ENCODE measurements at regions not wholly inside any gene's neighbourhood (a gene's known extent, or its start where the extent isn't known, plus 50 kb on each side); places are given as distances from the start of the nearest gene placed in this dataset.

GRCh38 chr7:92231-92674 lies 100.1 kb upstream of the FAM20C start:
- Histone ChIP-seq H3K27ac (peak overlapping the region; percentile 12 to 25), H3K4me3 (no peak overlapping the region), H3K27me3 (no peaks in the 10 kb centered on the region), H3K9me3 (no peaks in the 10 kb centered on the region), H3K4me1 (peaks cover 0 to 10% of the 10 kb centered on the region in 2 donors), H3K36me3 (no peaks in the 10 kb centered on the region)
- TF ChIP-seq CTCF (IDR thresholded peaks at IDR 0.05) = no peak
- no peak for TF ChIP-seq POLR2AphosphoS5 (IDR thresholded peaks at IDR 0.05)
- TF ChIP-seq POLR2A (IDR thresholded peaks at IDR 0.05) = no peak
- no peak for DNase-seq (ENCODE audit: low spot score in 2 of 2)
- intact Hi-C loops (cut with DNase I; ENCODE audit: low total_unique reads) = no loop called here

- Histone ChIP-seq H3K4me3 (peak overlapping the region in 1 of 3 donors; percentile 15), H3K4me1 (peaks cover 0 to 10% of the 10 kb centered on the region in 2 donors), H3K27ac (peak overlapping the region; percentile 25 to 66), H3K27me3 (no peaks in the 10 kb centered on the region), H3K9me3 (peaks cover 0 to under 1% of the 10 kb centered on the region in 2 donors), H3K36me3 (no peaks in the 10 kb centered on the region)
- no peak for DNase-seq (ENCODE audit: low spot score in 2 of 2)
- intact Hi-C loops (cut with DNase I; ENCODE audit: low total_unique reads) = no loop called here
- TF ChIP-seq POLR2AphosphoS5 (IDR thresholded peaks at IDR 0.05) (no peak), CTCF (IDR thresholded peaks at IDR 0.05) (no peak), POLR2A (IDR thresholded peaks at IDR 0.05) (no peak)
Measured at GRCh38 chr7:92888-93672, 99.3 kb upstream of the FAM20C start.

- no peaks in the 10 kb centered on the region for H3K27me3 ChIP-seq
- H3K27ac ChIP-seq = no peak overlapping the region
- no peak for DNase-seq (ENCODE audit: low spot score in 2 of 2)
- H3K36me3 ChIP-seq = no peaks in the 10 kb centered on the region
- no peak overlapping the region for H3K4me3 ChIP-seq
- peaks cover 0 to 4% of the 10 kb centered on the region in 2 donors for H3K9me3 ChIP-seq
- intact Hi-C loops (cut with DNase I; ENCODE audit: low total_unique reads) = no loop called here
- peaks cover 0 to 4% of the 10 kb centered on the region in 2 donors for H3K4me1 ChIP-seq
- TF ChIP-seq CTCF (IDR thresholded peaks at IDR 0.05) (no peak), POLR2AphosphoS5 (IDR thresholded peaks at IDR 0.05) (no peak), POLR2A (IDR thresholded peaks at IDR 0.05) (no peak)
Measured at GRCh38 chr7:94251-94801, 98.0 kb upstream of the FAM20C start.

- H3K27ac ChIP-seq = no peak overlapping the region
- intact Hi-C loops (cut with DNase I; ENCODE audit: low total_unique reads) = no loop called here
- no peaks in the 10 kb centered on the region for H3K4me1 ChIP-seq
- no peak for TF ChIP-seq POLR2A (IDR thresholded peaks at IDR 0.05)
- no peak for TF ChIP-seq POLR2AphosphoS5 (IDR thresholded peaks at IDR 0.05)
- TF ChIP-seq CTCF (IDR thresholded peaks at IDR 0.05) = no peak
- no peak overlapping the region for H3K4me3 ChIP-seq
- H3K27me3 ChIP-seq = no peaks in the 10 kb centered on the region
- no peak for DNase-seq (ENCODE audit: low spot score in 2 of 2)
- no peaks in the 10 kb centered on the region for H3K36me3 ChIP-seq
- H3K9me3 ChIP-seq = peaks cover 0 to 4% of the 10 kb centered on the region in 2 donors
Measured at GRCh38 chr7:95180-95862, 97.0 kb upstream of the FAM20C start.

- no peak for TF ChIP-seq POLR2A (IDR thresholded peaks at IDR 0.05)
- no peak for TF ChIP-seq POLR2AphosphoS5 (IDR thresholded peaks at IDR 0.05)
- TF ChIP-seq CTCF (IDR thresholded peaks at IDR 0.05) = no peak
- Histone ChIP-seq H3K27me3 (no peaks in the 10 kb centered on the region), H3K4me1 (no peaks in the 10 kb centered on the region), H3K36me3 (no peaks in the 10 kb centered on the region), H3K9me3 (peaks cover 0 to 4% of the 10 kb centered on the region in 2 donors), H3K27ac (no peak overlapping the region), H3K4me3 (no peak overlapping the region)
- intact Hi-C loops (cut with DNase I; ENCODE audit: low total_unique reads) = no loop called here
- DNase-seq (ENCODE audit: low spot score in 2 of 2) = no peak
Measured at GRCh38 chr7:95863-96260, 96.5 kb upstream of the FAM20C start.
